ENCODE measurements at regions not wholly inside any gene's neighbourhood (a gene's known extent, or its start where the extent isn't known, plus 50 kb on each side); places are given as distances from the start of the nearest gene placed in this dataset.

- DNase-seq (peak in 2 of 14 experiments; percentile 18 to 33), ATAC-seq (ENCODE audit: poor library complexity) (no peak)
- H3K36me3 Mint-ChIP-seq (ENCODE audit: low read depth) = no peaks in the 10 kb centered on the region
- H3K27me3 Mint-ChIP-seq = no peaks in the 10 kb centered on the region
- POLR2A ChIA-PET = no interaction called here
- Histone ChIP-seq H3K27ac (ENCODE audit: low read depth in 1 of 2, low read length in 2 of 2) (no peak overlapping the region), H3K9me3 (ENCODE audit: control insufficient read depth in 1 of 2, insufficient read depth in 1 of 2, low read length in 2 of 2) (no peaks in the 10 kb centered on the region), H3K4me1 (ENCODE audit: insufficient read depth, low read length) (no peaks in the 10 kb centered on the region), H3K36me3 (ENCODE audit: insufficient read depth, low read length) (no peaks in the 10 kb centered on the region), H3K27me3 (ENCODE audit: control insufficient read depth in 1 of 2, insufficient read depth in 2 of 2, low read length in 2 of 2) (no peaks in the 10 kb centered on the region), H3K4me3 (ENCODE audit: low read length) (no peak overlapping the region)
- H3K27ac Mint-ChIP-seq = no peak overlapping the region
- no peaks in the 10 kb centered on the region for H3K4me1 Mint-ChIP-seq (ENCODE audit: low read depth)
- TF ChIP-seq CTCF (IDR thresholded peaks at IDR 0.05) = no peak
- intact Hi-C loops (cut with DNase I, micrococcal nuclease) = no loop called here
- no peak overlapping the region for H3K4me3 Mint-ChIP-seq
- CTCF ChIA-PET = no interaction called here
- no peaks in the 10 kb centered on the region for H3K9me3 Mint-ChIP-seq
These were observed 125.3 kb upstream of the ZEB2 start for GRCh38 chr2:144645083-144645778.

GRCh38 chr2:144644549-144644948 is 124.6 kb upstream of the ZEB2 start:
- H3K4me1 ChIP-seq (ENCODE audit: insufficient read depth, low read length) = no peaks in the 10 kb centered on the region
- Mint-ChIP-seq H3K9me3 (no peaks in the 10 kb centered on the region), H3K4me3 (no peak overlapping the region), H3K27ac (no peak overlapping the region), H3K4me1 (ENCODE audit: low read depth) (no peaks in the 10 kb centered on the region), H3K27me3 (no peaks in the 10 kb centered on the region), H3K36me3 (ENCODE audit: low read depth) (no peaks in the 10 kb centered on the region)
- no peak for TF ChIP-seq CTCF (IDR thresholded peaks at IDR 0.05)
- DNase-seq (no peak), ATAC-seq (ENCODE audit: poor library complexity) (no peak)
- H3K36me3 ChIP-seq (ENCODE audit: insufficient read depth, low read length) = no peaks in the 10 kb centered on the region
- H3K9me3 ChIP-seq (ENCODE audit: control insufficient read depth in 1 of 2, insufficient read depth in 1 of 2, low read length in 2 of 2) = no peaks in the 10 kb centered on the region
- ChIA-PET POLR2A (no interaction called here), CTCF (no interaction called here)
- no peak overlapping the region for H3K4me3 ChIP-seq (ENCODE audit: low read length)
- peaks cover 0 to 2% of the 10 kb centered on the region in 2 experiments for H3K27me3 ChIP-seq (ENCODE audit: control insufficient read depth in 1 of 2, insufficient read depth in 2 of 2, low read length in 2 of 2)
- no peak overlapping the region for H3K27ac ChIP-seq (ENCODE audit: low read depth in 1 of 2, low read length in 2 of 2)
- intact Hi-C loops (cut with DNase I, micrococcal nuclease) = no loop called here

GRCh38 chr2:144643537-144644336 is 123.8 kb upstream of the ZEB2 start:
- Histone ChIP-seq H3K4me3 (ENCODE audit: low read length) (no peak overlapping the region), H3K27ac (ENCODE audit: low read depth in 1 of 2, low read length in 2 of 2) (no peak overlapping the region), H3K4me1 (ENCODE audit: insufficient read depth, low read length) (no peaks in the 10 kb centered on the region), H3K9me3 (ENCODE audit: control insufficient read depth in 1 of 2, insufficient read depth in 1 of 2, low read length in 2 of 2) (no peaks in the 10 kb centered on the region), H3K36me3 (ENCODE audit: insufficient read depth, low read length) (no peaks in the 10 kb centered on the region), H3K27me3 (ENCODE audit: control insufficient read depth in 1 of 2, insufficient read depth in 2 of 2, low read length in 2 of 2) (peaks cover 0 to 2% of the 10 kb centered on the region in 2 experiments)
- Mint-ChIP-seq H3K36me3 (ENCODE audit: low read depth) (no peaks in the 10 kb centered on the region), H3K4me1 (ENCODE audit: low read depth) (no peaks in the 10 kb centered on the region), H3K9me3 (no peaks in the 10 kb centered on the region), H3K27ac (no peak overlapping the region), H3K4me3 (no peak overlapping the region), H3K27me3 (peaks cover 5% of the 10 kb centered on the region)
- intact Hi-C loops (cut with DNase I, micrococcal nuclease) = no loop called here
- DNase-seq (no peak), ATAC-seq (ENCODE audit: poor library complexity) (no peak)
- CTCF ChIA-PET = no interaction called here
- POLR2A ChIA-PET = no interaction called here
- TF ChIP-seq CTCF (IDR thresholded peaks at IDR 0.05) = no peak
